Ishikawa (cell line): ENCODE measurements at regions not wholly inside any gene's neighbourhood (a gene's known extent, or its start where the extent isn't known, plus 50 kb on each side); places are given as distances from the start of the nearest gene placed in this dataset.

Experiments
- EGR1 ChIP-seq: IDR thresholded peaks from 2 replicates; pipeline ENCODE4 v1.6.1; 2012
- FOXM1 ChIP-seq: IDR thresholded peaks from 2 replicates; pipeline ENCODE4 v1.6.1; 2012; ENCODE audit warnings: low read depth, borderline replicate concordance
- NFIC ChIP-seq: IDR thresholded peaks from 2 replicates; pipeline ENCODE4 v1.6.1; 2012
- TAF1 ChIP-seq: IDR thresholded peaks from 2 replicates; pipeline ENCODE4 v1.6.1; 2012; ENCODE audit warnings: low read depth, mild to moderate bottlenecking
- TCF12 ChIP-seq: IDR thresholded peaks from 2 replicates; pipeline ENCODE4 v1.6.1; 2012; ENCODE audit warnings: low read depth
- TF ChIP-seq, protein P1 (sequence below): IDR thresholded peaks from 2 replicates; pipeline ENCODE4 v1.6.1; 2012
- TF ChIP-seq, protein P2 (sequence below): IDR thresholded peaks from 2 replicates; pipeline ENCODE4 v1.6.1; 2012

DNA sequence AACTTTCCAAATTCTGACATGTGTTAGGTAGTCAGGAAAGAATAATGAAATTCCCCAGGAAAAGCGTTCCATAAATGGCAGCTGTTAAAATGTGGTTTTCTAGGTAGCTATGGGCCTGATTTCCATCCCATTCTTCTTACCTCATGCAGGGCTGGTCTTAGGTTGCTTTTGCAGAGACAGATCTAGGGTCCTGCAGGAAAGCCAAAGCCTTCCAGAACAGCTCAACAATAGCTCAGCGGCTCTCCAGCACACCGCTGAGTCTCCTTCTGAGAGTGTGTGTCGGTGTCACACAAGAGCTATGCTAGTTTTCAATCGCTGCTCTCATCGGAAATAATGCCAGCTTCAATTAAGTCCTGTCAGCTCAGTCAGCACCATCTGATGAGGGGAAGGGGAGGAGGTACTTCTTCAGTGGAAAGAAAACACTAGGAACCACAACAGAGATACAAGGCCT lies 106.7 kb downstream of the TMEM30B start:
- TF ChIP-seq, protein P1, sequence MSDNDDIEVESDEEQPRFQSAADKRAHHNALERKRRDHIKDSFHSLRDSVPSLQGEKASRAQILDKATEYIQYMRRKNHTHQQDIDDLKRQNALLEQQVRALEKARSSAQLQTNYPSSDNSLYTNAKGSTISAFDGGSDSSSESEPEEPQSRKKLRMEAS, result no peak
- TF ChIP-seq, protein P2, sequence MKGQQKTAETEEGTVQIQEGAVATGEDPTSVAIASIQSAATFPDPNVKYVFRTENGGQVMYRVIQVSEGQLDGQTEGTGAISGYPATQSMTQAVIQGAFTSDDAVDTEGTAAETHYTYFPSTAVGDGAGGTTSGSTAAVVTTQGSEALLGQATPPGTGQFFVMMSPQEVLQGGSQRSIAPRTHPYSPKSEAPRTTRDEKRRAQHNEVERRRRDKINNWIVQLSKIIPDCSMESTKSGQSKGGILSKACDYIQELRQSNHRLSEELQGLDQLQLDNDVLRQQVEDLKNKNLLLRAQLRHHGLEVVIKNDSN, result no peak
- TF ChIP-seq FOXM1 (no peak), TAF1 (no peak), NFIC (no peak), TCF12 (no peak), EGR1 (no peak)
